ENCODE measurements at regions not wholly inside any gene's neighbourhood (a gene's known extent, or its start where the extent isn't known, plus 50 kb on each side); places are given as distances from the start of the nearest gene placed in this dataset.

- DNase-seq (ENCODE audit: low spot score) (no peak), ATAC-seq (ENCODE audit: low FRiP score) (no peak)
- TF ChIP-seq CTCF (IDR thresholded peaks at IDR 0.05): no peak
These were observed 1498.7 kb upstream of the CADM2 start for GRCh38 chr3:83460052-83460451.

- DNase-seq (ENCODE audit: low spot score) (no peak), ATAC-seq (ENCODE audit: low FRiP score) (no peak)
- TF ChIP-seq CTCF (IDR thresholded peaks at IDR 0.05): no peak
These were observed 1497.4 kb upstream of the CADM2 start for GRCh38 chr3:83461411-83461810.

GRCh38 chr3:83477563-83477962 is 1481.2 kb upstream of the CADM2 start:
- ATAC-seq (ENCODE audit: low FRiP score) (no peak), DNase-seq (ENCODE audit: low spot score) (no peak)
- TF ChIP-seq CTCF (IDR thresholded peaks at IDR 0.05): no peak

- ATAC-seq (ENCODE audit: low FRiP score) (no peak), DNase-seq (ENCODE audit: low spot score) (no peak)
- no peak for TF ChIP-seq CTCF (IDR thresholded peaks at IDR 0.05)
These were observed 1476.3 kb upstream of the CADM2 start for GRCh38 chr3:83482402-83483070.

GRCh38 chr3:83496462-83496861 is 1462.3 kb upstream of the CADM2 start:
- ATAC-seq (ENCODE audit: low FRiP score): no peak
- no peak for TF ChIP-seq CTCF (IDR thresholded peaks at IDR 0.05)
- DNase-seq (ENCODE audit: low spot score): no peak

GRCh38 chr3:83498361-83499016 is 1460.3 kb upstream of the CADM2 start:
- DNase-seq (ENCODE audit: low spot score) (no peak), ATAC-seq (ENCODE audit: low FRiP score) (no peak)
- no peak for TF ChIP-seq CTCF (IDR thresholded peaks at IDR 0.05)

- ATAC-seq (ENCODE audit: low FRiP score): no peak
- DNase-seq (ENCODE audit: low spot score): no peak
- no peak for TF ChIP-seq CTCF (IDR thresholded peaks at IDR 0.05)
These were observed 1458.4 kb upstream of the CADM2 start for GRCh38 chr3:83500422-83500821.
